Breast epithelium (tissue), 3 donors: ENCODE measurements at regions not wholly inside any gene's neighbourhood (a gene's known extent, or its start where the extent isn't known, plus 50 kb on each side); places are given as distances from the start of the nearest gene placed in this dataset.

Experiments
- CTCF ChIP-seq, 3 donors: fragments of 450-650 bp; IDR thresholded peaks; one replicate each; pipeline ENCODE4 v1.5.1; 2016 to 2017; ENCODE audit warnings: antibody characterized with exemption in 3 of 3, mild to moderate bottlenecking in 3 of 3, moderate library complexity in 3 of 3
- POLR2A ChIP-seq: fragments of 450-650 bp; IDR thresholded peaks from one replicate; pipeline ENCODE4 v1.6.1; 2016; ENCODE audit warnings: antibody characterized with exemption, mild to moderate bottlenecking, moderate library complexity
- POLR2AphosphoS5 ChIP-seq, 3 donors: sonication (generic); formaldehyde crosslinking; IDR thresholded peaks; one replicate each; pipeline ENCODE4 v1.6.1; 2017; ENCODE audit warnings: antibody characterized with exemption in 3 of 3

- TF ChIP-seq CTCF (IDR thresholded peaks at IDR 0.05) (no peak), POLR2A (no peak), POLR2AphosphoS5 (IDR thresholded peaks at IDR 0.05) (no peak)
Observed at GRCh38 chr10:109770663-109771062, 152.6 kb downstream of the XPNPEP1 start.
